Endothelial cell (in vitro differentiated cells): ENCODE measurements at regions not wholly inside any gene's neighbourhood (a gene's known extent, or its start where the extent isn't known, plus 50 kb on each side); places are given as distances from the start of the nearest gene placed in this dataset.

ENCODE experiments used
- DNase-seq: peaks from one replicate; pipeline ENCODE4 v3.0.0; 2021; ENCODE audit warnings: low spot score
- H3K27ac Mint-ChIP-seq: one replicate; pipeline ENCODE4 v1.8.0; 2021; ENCODE audit warnings: mixed read lengths, inconsistent platforms; ENCODE audit not compliant: unreplicated experiment
- H3K27me3 Mint-ChIP-seq: one replicate; pipeline ENCODE4 v1.8.0; 2021; ENCODE audit warnings: mild to moderate bottlenecking, moderate library complexity, mixed read lengths, inconsistent platforms; ENCODE audit not compliant: unreplicated experiment
- H3K36me3 Mint-ChIP-seq: one replicate; pipeline ENCODE4 v1.8.0; 2021; ENCODE audit warnings: mild to moderate bottlenecking, low read depth, mixed read lengths, inconsistent platforms; ENCODE audit not compliant: unreplicated experiment
- H3K4me1 Mint-ChIP-seq: one replicate; pipeline ENCODE4 v1.8.0; 2021; ENCODE audit warnings: mild to moderate bottlenecking, mixed read lengths, inconsistent platforms; ENCODE audit not compliant: unreplicated experiment
- H3K4me3 Mint-ChIP-seq: one replicate; pipeline ENCODE4 v1.8.0; 2021; ENCODE audit warnings: mild to moderate bottlenecking, mixed read lengths, inconsistent platforms; ENCODE audit not compliant: unreplicated experiment
- H3K9me3 Mint-ChIP-seq: one replicate; pipeline ENCODE4 v1.8.0; 2021; ENCODE audit warnings: mixed read lengths, inconsistent platforms; ENCODE audit not compliant: unreplicated experiment
- CTCF ChIP-seq: fragments of 200-600 bp; sonication (generic); IDR thresholded peaks from one replicate; pipeline ENCODE4 v1.5.0; 2021; ENCODE audit warnings: antibody characterized with exemption; ENCODE audit not compliant: unreplicated experiment

GRCh38 chr5:4674166-4674565 is 466.0 kb upstream of the ADAMTS16 start:
- Mint-ChIP-seq H3K4me3 (no peak overlapping the region), H3K27me3 (no peaks in the 10 kb centered on the region), H3K27ac (no peak overlapping the region), H3K9me3 (no peaks in the 10 kb centered on the region), H3K4me1 (no peaks in the 10 kb centered on the region), H3K36me3 (no peaks in the 10 kb centered on the region)
- no peak for TF ChIP-seq CTCF
- DNase-seq, result no peak

GRCh38 chr5:4676934-4677333 is 463.2 kb upstream of the ADAMTS16 start:
- no peak overlapping the region for H3K4me3 Mint-ChIP-seq
- H3K4me1 Mint-ChIP-seq, result no peaks in the 10 kb centered on the region
- H3K27me3 Mint-ChIP-seq, result no peaks in the 10 kb centered on the region
- DNase-seq, result no peak
- no peak for TF ChIP-seq CTCF
- H3K9me3 Mint-ChIP-seq, result no peaks in the 10 kb centered on the region
- no peaks in the 10 kb centered on the region for H3K36me3 Mint-ChIP-seq
- no peak overlapping the region for H3K27ac Mint-ChIP-seq

- H3K4me3 Mint-ChIP-seq, result no peak overlapping the region
- no peaks in the 10 kb centered on the region for H3K9me3 Mint-ChIP-seq
Measured at GRCh38 chr5:4684946-4685345, 455.2 kb upstream of the ADAMTS16 start.

GRCh38 chr5:4698596-4698995 is 441.5 kb upstream of the ADAMTS16 start:
- Mint-ChIP-seq H3K27ac (no peak overlapping the region), H3K36me3 (no peaks in the 10 kb centered on the region), H3K9me3 (no peaks in the 10 kb centered on the region), H3K4me3 (no peak overlapping the region), H3K4me1 (no peaks in the 10 kb centered on the region), H3K27me3 (peaks cover 2% of the 10 kb centered on the region)
- TF ChIP-seq CTCF, result no peak
- DNase-seq, result no peak

More at GRCh38 chr5:4684946-4685345, 455.2 kb upstream of the ADAMTS16 start:
- H3K27me3 Mint-ChIP-seq, result peaks cover 2% of the 10 kb centered on the region
- H3K4me1 Mint-ChIP-seq, result no peaks in the 10 kb centered on the region
- TF ChIP-seq CTCF, result no peak
- no peak for DNase-seq
- no peaks in the 10 kb centered on the region for H3K36me3 Mint-ChIP-seq
- H3K27ac Mint-ChIP-seq, result no peak overlapping the region

- no peaks in the 10 kb centered on the region for H3K4me1 Mint-ChIP-seq
- TF ChIP-seq CTCF, result no peak
- no peaks in the 10 kb centered on the region for H3K9me3 Mint-ChIP-seq
Measured at GRCh38 chr5:4699592-4699991, 440.5 kb upstream of the ADAMTS16 start.

More at GRCh38 chr5:4699592-4699991, 440.5 kb upstream of the ADAMTS16 start:
- no peak for DNase-seq
- Mint-ChIP-seq H3K4me3 (no peak overlapping the region), H3K27me3 (peaks cover 2% of the 10 kb centered on the region), H3K27ac (no peak overlapping the region), H3K36me3 (no peaks in the 10 kb centered on the region)
